H1 (cell line): ENCODE measurements at regions not wholly inside any gene's neighbourhood (a gene's known extent, or its start where the extent isn't known, plus 50 kb on each side); places are given as distances from the start of the nearest gene placed in this dataset.

Experiments used
- ASH2L ChIP-seq: fragments of 200-600, 300-600 bp; sonication (generic); IDR thresholded peaks from one replicate; pipeline ENCODE4 v1.7.1; 2017; ENCODE audit warnings: low read length
- SUZ12 ChIP-seq: fragments of 200-600 bp; sonication (generic); IDR thresholded peaks from 2 replicates; pipeline ENCODE4 v1.6.1; 2012; ENCODE audit warnings: mild to moderate bottlenecking, inconsistent platforms, low read length, moderate library complexity, mixed read lengths
- TF ChIP-seq, protein P1 (sequence below): IDR thresholded peaks from 2 replicates; pipeline ENCODE4 v1.6.1; 2012; ENCODE audit warnings: inconsistent platforms

DNA sequence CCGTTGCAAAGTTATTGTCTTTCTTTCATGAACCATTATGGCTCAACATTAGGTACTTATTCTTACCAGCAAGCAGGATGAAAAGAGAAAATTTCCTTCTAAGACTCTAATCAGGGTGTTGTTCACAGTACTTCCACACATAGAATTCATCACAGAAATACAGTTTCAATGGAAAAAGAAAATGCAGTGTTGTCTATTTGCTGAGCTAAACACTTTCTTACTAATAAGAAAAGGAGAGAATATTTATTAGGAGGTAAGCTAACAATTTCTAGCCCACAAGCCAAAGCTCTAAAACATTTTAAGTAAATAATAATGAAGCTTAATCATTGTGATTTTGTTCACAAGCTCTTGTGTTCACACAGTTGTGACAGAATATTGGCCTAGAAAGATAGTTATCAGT lies 1772.8 kb upstream of the PCDH7 start (continued):
- TF ChIP-seq, protein P1, sequence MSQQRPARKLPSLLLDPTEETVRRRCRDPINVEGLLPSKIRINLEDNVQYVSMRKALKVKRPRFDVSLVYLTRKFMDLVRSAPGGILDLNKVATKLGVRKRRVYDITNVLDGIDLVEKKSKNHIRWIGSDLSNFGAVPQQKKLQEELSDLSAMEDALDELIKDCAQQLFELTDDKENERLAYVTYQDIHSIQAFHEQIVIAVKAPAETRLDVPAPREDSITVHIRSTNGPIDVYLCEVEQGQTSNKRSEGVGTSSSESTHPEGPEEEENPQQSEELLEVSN = no peak
- TF ChIP-seq ASH2L (no peak), SUZ12 (no peak)
- TF ChIP-seq, all 59 proteins: peak for 0
